OCI-LY1 (cell line): ENCODE measurements at regions not wholly inside any gene's neighbourhood (a gene's known extent, or its start where the extent isn't known, plus 50 kb on each side); places are given as distances from the start of the nearest gene placed in this dataset.

Experiments
- H2AFZ ChIP-seq: fragments of 200-600 bp; sonication (generic), shearing (Covaris generic); 2 replicates; pipeline ENCODE4 v1.6.0; 2014; ENCODE audit warnings: antibody characterized with exemption, mild to moderate bottlenecking, low read length
- H3F3A ChIP-seq: fragments of 200-600 bp; sonication (generic), shearing (Covaris generic); 2 replicates; pipeline ENCODE4 v1.6.0; 2014; ENCODE audit warnings: mild to moderate bottlenecking, antibody characterized with exemption, low read length, moderate library complexity; ENCODE audit not compliant: insufficient read depth
- H3K27ac ChIP-seq: fragments of 200-600 bp; sonication (generic); 2 replicates; pipeline ENCODE4 v1.5.1; 2014; ENCODE audit warnings: low read length, mixed run types, mild to moderate bottlenecking, low read depth; ENCODE audit not compliant: poor library complexity, severe bottlenecking
- H3K27me3 ChIP-seq: fragments of 200-600 bp; sonication (generic); 2 replicates; pipeline ENCODE4 v1.6.0; 2014; ENCODE audit warnings: antibody characterized with exemption, mild to moderate bottlenecking, low read length, moderate library complexity; ENCODE audit not compliant: insufficient read depth
- H3K36me3 ChIP-seq: fragments of 200-600 bp; sonication (generic); 2 replicates; pipeline ENCODE4 v1.6.1; 2014; ENCODE audit warnings: mild to moderate bottlenecking, antibody characterized with exemption, low read length, moderate library complexity, mixed read lengths; ENCODE audit not compliant: insufficient read depth
- H3K4me1 ChIP-seq: fragments of 200-600 bp; sonication (generic); 2 replicates; pipeline ENCODE4 v1.5.1; 2014; ENCODE audit warnings: mild to moderate bottlenecking, low read length, moderate library complexity; ENCODE audit not compliant: insufficient read depth, severe bottlenecking
- H3K4me2 ChIP-seq: fragments of 200-600 bp; sonication (generic), shearing (Covaris generic); 2 replicates; pipeline ENCODE4 v1.6.1; 2014; ENCODE audit warnings: low read length
- H3K4me3 ChIP-seq: fragments of 200-600 bp; sonication (generic); 2 replicates; pipeline ENCODE4 v1.5.1; 2014; ENCODE audit warnings: low read length, low read depth, mild to moderate bottlenecking, mixed read lengths; ENCODE audit not compliant: poor library complexity, severe bottlenecking
- H3K79me2 ChIP-seq: fragments of 200-600 bp; shearing (Covaris generic); 2 replicates; pipeline ENCODE4 v1.6.1; 2016; ENCODE audit warnings: mixed run types, low read length, mixed read lengths; ENCODE audit not compliant: insufficient read depth
- H3K9ac ChIP-seq: fragments of 200-600 bp; sonication (generic), shearing (Covaris generic); 2 replicates; pipeline ENCODE4 v1.6.1; 2014; ENCODE audit warnings: mild to moderate bottlenecking, low read length, mixed read lengths
- H3K9me2 ChIP-seq: fragments of 200-600 bp; sonication (generic), shearing (Covaris generic); 2 replicates; pipeline ENCODE4 v1.6.1; 2014; ENCODE audit warnings: low read depth, mild to moderate bottlenecking, low read length, mixed read lengths
- H3K9me3 ChIP-seq: fragments of 200-600 bp; shearing (Covaris generic); 2 replicates; pipeline ENCODE4 v1.6.1; 2014; ENCODE audit warnings: low read length, mixed read lengths
- H4K20me1 ChIP-seq: fragments of 200-600 bp; sonication (generic), shearing (Covaris generic); 2 replicates; pipeline ENCODE4 v1.6.0; 2016; ENCODE audit warnings: mild to moderate bottlenecking, low read length; ENCODE audit not compliant: insufficient read depth
- EZH2 ChIP-seq: fragments of 200-600 bp; sonication (generic), shearing (Covaris generic); IDR thresholded peaks from 2 replicates; pipeline ENCODE4 v1.8.0; 2017; ENCODE audit warnings: borderline replicate concordance, mixed run types, mild to moderate bottlenecking, antibody characterized with exemption, low read length, moderate library complexity, mixed read lengths
- TF ChIP-seq, protein P1 (sequence below): fragments of 200-600 bp; sonication (generic), shearing (Covaris generic); IDR thresholded peaks from 2 replicates; pipeline ENCODE4 v1.5.1; 2017; ENCODE audit warnings: mild to moderate bottlenecking, antibody characterized with exemption, low read length, moderate library complexity, mixed read lengths

DNA sequence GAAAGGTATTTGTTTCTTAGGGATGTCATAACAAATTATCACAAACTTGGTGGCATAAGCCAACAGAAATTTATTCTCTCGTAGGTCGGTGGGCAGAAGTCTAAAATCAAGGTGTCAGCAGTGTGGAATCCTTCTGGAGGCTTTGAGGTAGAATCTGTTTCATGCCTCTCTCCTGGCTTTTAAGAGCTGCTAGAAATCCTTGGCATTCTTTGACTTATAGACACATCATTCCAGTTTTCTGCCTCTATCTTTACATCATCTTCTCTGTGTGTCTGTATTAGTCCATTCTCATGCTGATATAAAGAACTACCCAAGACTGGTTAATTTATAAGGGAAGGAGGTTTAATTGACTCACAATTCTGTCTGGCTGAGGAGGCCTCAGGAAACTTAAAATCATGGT lies 488.1 kb upstream of the PAPPA start:
- Histone ChIP-seq H3K4me2 (no peak overlapping the region), H3K9ac (no peak overlapping the region), H3F3A (no peaks in the 10 kb centered on the region), H3K27me3 (no peaks in the 10 kb centered on the region), H3K9me2 (no peaks in the 10 kb centered on the region), H3K4me3 (no peak overlapping the region), H3K36me3 (no peaks in the 10 kb centered on the region), H2AFZ (no peak overlapping the region), H3K27ac (no peak overlapping the region), H3K9me3 (no peaks in the 10 kb centered on the region), H3K79me2 (no peaks in the 10 kb centered on the region), H4K20me1 (no peaks in the 10 kb centered on the region), H3K4me1 (no peaks in the 10 kb centered on the region)
- TF ChIP-seq EZH2 = no peak
- TF ChIP-seq, protein P1, sequence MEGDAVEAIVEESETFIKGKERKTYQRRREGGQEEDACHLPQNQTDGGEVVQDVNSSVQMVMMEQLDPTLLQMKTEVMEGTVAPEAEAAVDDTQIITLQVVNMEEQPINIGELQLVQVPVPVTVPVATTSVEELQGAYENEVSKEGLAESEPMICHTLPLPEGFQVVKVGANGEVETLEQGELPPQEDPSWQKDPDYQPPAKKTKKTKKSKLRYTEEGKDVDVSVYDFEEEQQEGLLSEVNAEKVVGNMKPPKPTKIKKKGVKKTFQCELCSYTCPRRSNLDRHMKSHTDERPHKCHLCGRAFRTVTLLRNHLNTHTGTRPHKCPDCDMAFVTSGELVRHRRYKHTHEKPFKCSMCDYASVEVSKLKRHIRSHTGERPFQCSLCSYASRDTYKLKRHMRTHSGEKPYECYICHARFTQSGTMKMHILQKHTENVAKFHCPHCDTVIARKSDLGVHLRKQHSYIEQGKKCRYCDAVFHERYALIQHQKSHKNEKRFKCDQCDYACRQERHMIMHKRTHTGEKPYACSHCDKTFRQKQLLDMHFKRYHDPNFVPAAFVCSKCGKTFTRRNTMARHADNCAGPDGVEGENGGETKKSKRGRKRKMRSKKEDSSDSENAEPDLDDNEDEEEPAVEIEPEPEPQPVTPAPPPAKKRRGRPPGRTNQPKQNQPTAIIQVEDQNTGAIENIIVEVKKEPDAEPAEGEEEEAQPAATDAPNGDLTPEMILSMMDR = no peak

DNA sequence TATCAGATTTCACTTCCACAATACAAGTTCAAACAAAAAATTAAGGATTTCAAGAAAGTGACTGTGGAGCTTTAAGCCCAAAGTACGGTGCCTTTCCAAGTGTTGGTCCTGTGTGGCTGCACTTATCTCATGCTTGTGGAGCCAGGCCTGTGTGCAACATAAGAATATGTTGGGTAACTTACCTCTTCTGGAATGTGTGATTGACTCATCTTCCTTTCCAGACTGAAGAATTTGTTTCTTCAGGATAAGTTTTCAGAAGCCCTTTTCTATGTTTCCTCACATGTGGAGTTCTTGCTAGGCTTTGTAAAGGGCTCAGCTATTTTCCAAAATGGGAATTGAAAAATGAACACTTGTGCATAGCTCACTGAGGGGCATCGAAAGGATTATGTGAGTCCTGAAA lies 485.1 kb upstream of the PAPPA start:
- no peaks in the 10 kb centered on the region for H3K4me1 ChIP-seq
- no peak overlapping the region for H3K4me3 ChIP-seq
- H4K20me1 ChIP-seq = no peaks in the 10 kb centered on the region
- TF ChIP-seq EZH2 = no peak
- TF ChIP-seq, protein P1 = no peak
- H3K9me2 ChIP-seq = no peaks in the 10 kb centered on the region
- no peaks in the 10 kb centered on the region for H3K79me2 ChIP-seq
- no peaks in the 10 kb centered on the region for H3K9me3 ChIP-seq
- no peak overlapping the region for H3K9ac ChIP-seq
- H3K36me3 ChIP-seq = no peaks in the 10 kb centered on the region
- no peak overlapping the region for H2AFZ ChIP-seq
- H3K4me2 ChIP-seq = no peak overlapping the region
- no peak overlapping the region for H3K27ac ChIP-seq
- no peaks in the 10 kb centered on the region for H3K27me3 ChIP-seq
- H3F3A ChIP-seq = no peaks in the 10 kb centered on the region

DNA sequence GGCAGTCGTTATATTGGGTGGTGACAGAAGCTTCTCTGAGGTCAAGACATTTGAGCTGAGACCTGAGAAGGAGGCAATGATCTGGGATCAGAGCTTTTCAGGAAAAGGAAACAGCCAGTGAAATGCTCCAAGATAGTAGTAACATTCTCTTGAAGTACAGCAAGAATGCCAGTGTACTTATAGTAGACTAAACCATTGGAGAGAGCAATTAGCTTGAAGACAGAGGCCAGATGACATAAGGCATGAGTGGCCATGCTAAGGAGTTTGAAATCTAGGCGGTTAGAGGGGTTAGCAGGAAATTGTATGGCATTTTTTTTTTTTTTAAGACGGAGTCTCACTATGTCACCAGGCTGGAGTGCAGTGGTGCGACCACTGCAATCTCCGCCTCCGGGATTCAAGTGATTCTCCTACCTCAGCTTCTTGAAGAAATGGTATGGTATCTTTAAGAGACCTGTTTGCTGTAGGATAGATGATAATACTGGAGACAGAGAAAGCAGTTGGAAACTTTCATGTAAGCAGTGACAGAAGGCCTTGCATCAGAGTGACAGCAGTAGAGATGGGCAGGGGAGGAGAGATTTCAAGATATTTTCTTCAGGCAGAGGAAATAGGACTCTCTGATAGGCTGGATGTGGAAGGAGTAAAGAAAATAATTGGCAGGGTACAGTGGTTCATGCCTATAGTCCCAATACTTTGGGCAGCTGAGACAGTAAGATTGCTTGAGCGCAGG lies 482.2 kb upstream of the PAPPA start:
- Histone ChIP-seq H3K79me2 (no peaks in the 10 kb centered on the region), H3K4me2 (no peak overlapping the region), H3K9me2 (no peaks in the 10 kb centered on the region), H3K4me1 (no peaks in the 10 kb centered on the region), H3F3A (no peaks in the 10 kb centered on the region), H4K20me1 (no peaks in the 10 kb centered on the region), H3K27ac (no peak overlapping the region), H3K9ac (no peak overlapping the region), H3K36me3 (no peaks in the 10 kb centered on the region), H3K27me3 (no peaks in the 10 kb centered on the region), H2AFZ (no peak overlapping the region), H3K9me3 (no peaks in the 10 kb centered on the region), H3K4me3 (no peak overlapping the region)
- TF ChIP-seq, protein P1 = no peak
- no peak for TF ChIP-seq EZH2
